Common myeloid progenitor, CD34-positive (primary cell): ENCODE measurements at regions not wholly inside any gene's neighbourhood (a gene's known extent, or its start where the extent isn't known, plus 50 kb on each side); places are given as distances from the start of the nearest gene placed in this dataset.

Experiments used
- CTCF ChIA-PET: fragments of 350-600 bp; sonication (Branson Sonifier 250); formaldehyde crosslinking; loops from one replicate; lab custom pipeline; 2021; ENCODE audit warnings: antibody characterized with exemption; lab: Charles Lee
- POLR2A ChIA-PET: fragments of 350-600 bp; sonication (Branson Sonifier 250); formaldehyde crosslinking; loops from one replicate; lab custom pipeline; 2021; ENCODE audit warnings: antibody characterized with exemption; lab: Charles Lee
- DNase-seq, 3 donors: peaks; one replicate each; pipeline versions ENCODE4 v3.0.0 to v3.0.0-alpha.2; 2013
- H3K27ac ChIP-seq, 2 experiments: 1 replicate in 1 of 2; 2 replicates in 1 of 2; pipeline ENCODE4 v1.7.0; 2013; ENCODE audit warnings: inconsistent platforms in 2 of 2, low read length in 2 of 2, mild to moderate bottlenecking in 2 of 2, low read depth in 1 of 2, moderate library complexity in 1 of 2; ENCODE audit not compliant: severe bottlenecking in 2 of 2, insufficient read depth in 1 of 2, poor library complexity in 1 of 2
- H3K27me3 ChIP-seq, 5 experiments: replicated peaks in 2 of 5; 1 replicate in 3 of 5; 2 replicates in 2 of 5; pipeline versions ENCODE4 v1.6.1 to v1.7.0; 2013; ENCODE audit warnings: low read length in 4 of 5, mild to moderate bottlenecking in 2 of 5, moderate library complexity in 2 of 5, inconsistent platforms in 1 of 5; ENCODE audit not compliant: insufficient read depth in 5 of 5, control insufficient read depth in 4 of 5
- H3K36me3 ChIP-seq, 4 experiments: 1 replicate in 2 of 4; 2 replicates in 2 of 4; pipeline versions ENCODE4 v1.6.1 to v1.7.0; 2013; ENCODE audit warnings: low read length in 3 of 4, control low read depth in 1 of 4, mild to moderate bottlenecking in 1 of 4; ENCODE audit not compliant: control insufficient read depth in 4 of 4, insufficient read depth in 4 of 4
- H3K4me1 ChIP-seq, 4 experiments: 1 replicate in 3 of 4; 2 replicates in 1 of 4; pipeline versions ENCODE4 v1.6.1 to v1.7.1; 2013; ENCODE audit warnings: low read length in 3 of 4, mild to moderate bottlenecking in 3 of 4, control low read depth in 1 of 4, inconsistent platforms in 1 of 4, moderate library complexity in 1 of 4; ENCODE audit not compliant: control insufficient read depth in 4 of 4, insufficient read depth in 4 of 4; ENCODE audit errors: control extremely low read depth in 1 of 4
- H3K4me3 ChIP-seq, 7 experiments: 1 replicate in 4 of 7; 2 replicates in 3 of 7; pipeline versions ENCODE4 v1.5.1 to v1.7.0; 2013; ENCODE audit warnings: mild to moderate bottlenecking in 7 of 7, low read length in 6 of 7, moderate library complexity in 6 of 7, inconsistent platforms in 2 of 7, low read depth in 2 of 7, control low read depth in 1 of 7; ENCODE audit not compliant: insufficient read depth in 4 of 7, control insufficient read depth in 1 of 7; ENCODE audit errors: extremely low read depth in 1 of 7
- H3K9me3 ChIP-seq, 5 experiments: 1 replicate in 4 of 5; 2 replicates in 1 of 5; pipeline versions ENCODE4 v1.6.1 to v1.7.1; 2013; ENCODE audit warnings: low read length in 4 of 5, mild to moderate bottlenecking in 2 of 5, inconsistent platforms in 1 of 5, low read depth in 1 of 5, moderate library complexity in 1 of 5; ENCODE audit not compliant: control insufficient read depth in 4 of 5, insufficient read depth in 2 of 5; ENCODE audit errors: control extremely low read depth in 1 of 5
- WGBS: methylation state at CpG from one replicate; pipeline ENCODE4 v1.1.5; 2013; ENCODE audit not compliant: insufficient coverage; 5-methylcytosine and 5-hydroxymethylcytosine counted together

DNA sequence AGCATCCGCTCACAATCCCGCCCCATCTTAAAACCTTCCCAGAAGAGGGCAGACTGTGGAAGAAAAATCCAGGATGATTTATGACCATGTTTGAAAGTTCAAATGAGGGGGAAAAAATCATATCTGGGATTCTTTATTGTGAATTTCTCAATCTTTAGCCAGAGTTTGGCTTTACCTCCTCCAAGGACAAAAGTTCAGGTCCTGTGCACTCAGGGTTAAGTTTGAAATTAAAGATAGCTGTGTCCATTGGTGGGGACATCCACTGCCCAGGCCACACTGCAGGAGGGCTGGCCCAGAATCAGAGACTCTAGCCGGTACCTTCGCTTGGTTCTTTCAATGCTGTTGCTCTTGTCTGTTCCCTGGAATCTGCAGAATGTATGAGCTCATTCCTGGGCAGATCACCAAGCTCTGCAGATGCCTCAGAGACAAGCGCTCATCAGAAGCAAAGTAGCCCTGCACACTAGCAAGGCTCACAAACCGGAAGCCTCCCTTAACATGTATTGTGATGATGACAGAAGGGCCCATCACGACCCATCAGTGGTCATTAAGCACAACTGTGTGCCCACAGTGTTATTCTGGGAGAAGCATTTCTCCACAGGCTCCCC is 375.3 kb upstream of the KLHL29 start:
- Histone ChIP-seq H3K27ac (no peak overlapping the region), H3K27me3 (no peaks in the 10 kb centered on the region), H3K9me3 (no peaks in the 10 kb centered on the region), H3K4me1 (peaks cover 0 to 2% (median 0%) of the 10 kb centered on the region in 4 experiments), H3K36me3 (no peaks in the 10 kb centered on the region), H3K4me3 (no peak overlapping the region)
- WGBS = 88% methylated on average over 6 of the region's 7 CpGs
- CTCF ChIA-PET = no interaction called here
- POLR2A ChIA-PET = no interaction called here
- no peak for DNase-seq

- Histone ChIP-seq H3K4me3 (no peak overlapping the region), H3K4me1 (no peaks in the 10 kb centered on the region), H3K9me3 (no peaks in the 10 kb centered on the region), H3K27ac (no peak overlapping the region), H3K36me3 (no peaks in the 10 kb centered on the region), H3K27me3 (no peaks in the 10 kb centered on the region)
- DNase-seq = no peak
- ChIA-PET CTCF (no interaction called here), POLR2A (no interaction called here)
- WGBS = no CpG with 5 or more reads among the region's 2 CpGs
Measured at GRCh38 chr2:23012499-23012898, 372.5 kb upstream of the KLHL29 start.

DNA sequence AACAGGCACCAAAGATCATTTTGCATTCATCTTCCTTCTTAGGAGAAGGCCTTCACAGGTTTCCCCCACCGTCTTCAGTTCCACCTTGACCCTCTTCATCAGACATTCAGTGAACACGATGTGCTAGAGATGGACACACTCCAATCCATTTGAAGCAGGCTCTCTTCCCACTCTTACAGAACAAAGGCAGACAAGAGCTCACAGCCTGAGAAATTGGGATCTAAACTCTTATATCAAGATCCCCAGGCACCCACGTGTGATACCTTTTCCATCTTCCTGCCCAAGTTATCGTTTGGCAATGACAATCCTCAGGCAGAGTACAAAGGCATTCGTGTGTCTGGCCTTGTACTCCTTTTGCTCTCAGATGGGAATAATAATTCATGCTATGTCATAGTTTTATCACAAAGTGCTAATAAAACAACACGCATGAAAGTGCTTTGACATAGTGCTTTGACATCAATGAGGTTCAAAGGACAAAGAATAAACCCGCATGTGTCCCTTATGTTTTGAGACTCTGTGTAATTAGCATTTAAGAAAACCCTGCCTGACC is 369.3 kb upstream of the KLHL29 start:
- Histone ChIP-seq H3K27ac (no peak overlapping the region), H3K9me3 (no peaks in the 10 kb centered on the region), H3K27me3 (no peaks in the 10 kb centered on the region), H3K4me1 (no peaks in the 10 kb centered on the region), H3K36me3 (no peaks in the 10 kb centered on the region), H3K4me3 (no peak overlapping the region)
- whole genome bisulfite sequencing = 94% methylated on average over 6 of the region's 7 CpGs
- DNase-seq = no peak
- CTCF ChIA-PET = no interaction called here
- POLR2A ChIA-PET = interaction anchor here (0.6 kb wide), 1 partner anchor 449 kb away, joined by 3 read pairs; no protein-coding TSS in a partner anchor

GRCh38 chr2:23019476-23019875 is 365.5 kb upstream of the KLHL29 start:
- Histone ChIP-seq H3K4me1 (no peaks in the 10 kb centered on the region), H3K27me3 (no peaks in the 10 kb centered on the region), H3K27ac (no peak overlapping the region), H3K4me3 (no peak overlapping the region), H3K9me3 (no peaks in the 10 kb centered on the region), H3K36me3 (no peaks in the 10 kb centered on the region)
- DNase-seq = no peak
- ChIA-PET CTCF (no interaction called here), POLR2A (no interaction called here)
- 25% methylated on average over 1 of the region's 1 CpG for WGBS

GRCh38 chr2:23020659-23021058 is 364.3 kb upstream of the KLHL29 start:
- H3K4me1 ChIP-seq = no peaks in the 10 kb centered on the region
- no peak overlapping the region for H3K27ac ChIP-seq
- no peaks in the 10 kb centered on the region for H3K27me3 ChIP-seq
- no peak overlapping the region for H3K4me3 ChIP-seq
- no peaks in the 10 kb centered on the region for H3K36me3 ChIP-seq
- H3K9me3 ChIP-seq = no peaks in the 10 kb centered on the region
- no peak for DNase-seq
- 97% methylated on average over 6 of the region's 6 CpGs for WGBS
- ChIA-PET CTCF (no interaction called here), POLR2A (no interaction called here)

DNA sequence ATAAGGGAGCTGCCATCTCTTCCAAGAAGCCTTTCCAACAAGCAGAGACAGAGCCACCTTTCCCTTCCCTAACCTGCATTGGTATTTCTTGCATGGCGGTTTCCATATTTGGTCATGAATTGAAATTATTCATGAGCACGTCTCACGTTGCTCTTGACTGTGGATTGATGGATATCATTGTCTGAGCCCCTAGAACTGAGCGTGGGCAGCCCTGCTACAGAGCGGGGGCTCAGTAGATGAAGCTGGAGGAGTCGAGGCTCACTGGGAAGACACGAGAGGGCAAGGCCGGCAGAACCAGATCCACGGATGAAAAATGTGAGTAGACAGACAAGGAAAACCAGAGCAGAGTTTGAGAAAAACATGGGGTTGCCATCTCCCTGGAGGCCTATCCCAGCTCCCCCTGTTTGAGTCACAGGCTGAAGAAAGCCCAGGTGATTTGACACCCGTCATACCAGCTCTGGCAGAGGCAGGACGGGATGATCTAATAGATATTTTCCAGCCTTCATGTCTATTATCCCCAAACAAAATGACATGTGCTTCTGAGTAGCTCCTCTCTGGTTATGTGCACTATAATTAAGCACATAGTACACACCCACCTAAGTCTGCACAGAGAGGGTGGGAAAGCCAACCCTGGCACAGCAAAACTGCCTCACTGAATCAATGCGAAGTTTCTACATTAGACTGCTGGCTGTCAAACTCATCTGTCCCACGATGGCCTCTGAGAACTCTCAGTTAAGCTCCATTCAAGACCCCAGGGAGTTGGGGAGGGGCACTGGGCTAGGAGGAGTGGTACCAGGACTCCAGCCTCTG is 363.5 kb upstream of the KLHL29 start:
- ChIA-PET CTCF (no interaction called here), POLR2A (no interaction called here)
- WGBS = 85% methylated on average over 11 of the region's 13 CpGs
- Histone ChIP-seq H3K27ac (no peak overlapping the region), H3K36me3 (no peaks in the 10 kb centered on the region), H3K4me3 (no peak overlapping the region), H3K9me3 (no peaks in the 10 kb centered on the region), H3K27me3 (no peaks in the 10 kb centered on the region), H3K4me1 (no peaks in the 10 kb centered on the region)
- DNase-seq = no peak

DNA sequence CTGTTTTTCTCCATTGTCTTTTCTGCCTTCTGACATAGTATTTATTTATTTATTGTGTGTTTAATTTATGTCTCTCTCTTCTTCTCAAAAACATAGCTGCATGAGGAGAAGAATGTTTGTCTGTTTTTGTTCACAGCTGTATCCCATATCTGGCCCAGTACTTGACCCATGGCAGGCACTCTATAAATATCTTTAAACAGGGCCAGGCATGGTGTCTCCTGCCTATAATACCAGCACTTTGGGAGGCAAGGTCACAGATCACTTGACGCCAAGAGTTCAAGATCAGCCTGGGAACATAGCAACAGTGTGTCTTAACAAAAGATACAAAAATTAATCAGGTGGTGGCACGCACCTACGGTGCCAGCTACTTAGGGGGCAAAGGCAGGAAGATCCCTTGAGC is 361.3 kb upstream of the KLHL29 start:
- POLR2A ChIA-PET = no interaction called here
- Histone ChIP-seq H3K4me1 (no peaks in the 10 kb centered on the region), H3K27ac (no peak overlapping the region), H3K27me3 (peaks cover 0 to 4% (median 0%) of the 10 kb centered on the region in 5 experiments), H3K9me3 (no peaks in the 10 kb centered on the region), H3K4me3 (no peak overlapping the region), H3K36me3 (no peaks in the 10 kb centered on the region)
- 0% methylated on average over 2 of the region's 3 CpGs for WGBS
- DNase-seq = no peak
- CTCF ChIA-PET = interaction anchor here (0.5 kb wide), 1 partner anchor 354 kb away, joined by 3 read pairs; no protein-coding TSS in a partner anchor
